Subcutaneous abdominal adipose tissue (tissue), 5 donors: ENCODE measurements at regions not wholly inside any gene's neighbourhood (a gene's known extent, or its start where the extent isn't known, plus 50 kb on each side); places are given as distances from the start of the nearest gene placed in this dataset.

Experiments used
- H3K27ac ChIP-seq: one replicate; pipeline ENCODE4 v1.7.0; 2013; ENCODE audit warnings: low read depth, mild to moderate bottlenecking, inconsistent platforms, low read length, moderate library complexity
- H3K27me3 ChIP-seq, 5 donors: one replicate each; pipeline ENCODE4 v1.7.0; 2013; ENCODE audit warnings: low read length in 5 of 5, inconsistent platforms in 1 of 5; ENCODE audit not compliant: control insufficient read depth in 5 of 5, insufficient read depth in 4 of 5
- H3K36me3 ChIP-seq, 5 donors: one replicate each; pipeline ENCODE4 v1.7.0; 2013; ENCODE audit warnings: low read length in 5 of 5; ENCODE audit not compliant: control insufficient read depth in 5 of 5, insufficient read depth in 5 of 5
- H3K4me1 ChIP-seq, 5 donors: one replicate each; pipeline ENCODE4 v1.7.0; 2013; ENCODE audit warnings: low read length in 5 of 5, mild to moderate bottlenecking in 3 of 5, moderate library complexity in 1 of 5; ENCODE audit not compliant: control insufficient read depth in 5 of 5, insufficient read depth in 5 of 5
- H3K4me3 ChIP-seq, 5 donors: one replicate each; pipeline ENCODE4 v1.7.0; 2013; ENCODE audit warnings: low read length in 5 of 5, low read depth in 1 of 5
- H3K9ac ChIP-seq, 5 donors: one replicate each; pipeline ENCODE4 v1.7.0; 2013; ENCODE audit warnings: low read length in 5 of 5, mild to moderate bottlenecking in 4 of 5, moderate library complexity in 3 of 5
- H3K9me3 ChIP-seq, 5 donors: one replicate each; pipeline ENCODE4 v1.7.0; 2013; ENCODE audit warnings: low read length in 5 of 5; ENCODE audit not compliant: control insufficient read depth in 5 of 5
- donor health status: healthy.
- donor health status: healthy.
- donor health status: healthy.
- donor health status: healthy.
- donor health status: healthy.

DNA sequence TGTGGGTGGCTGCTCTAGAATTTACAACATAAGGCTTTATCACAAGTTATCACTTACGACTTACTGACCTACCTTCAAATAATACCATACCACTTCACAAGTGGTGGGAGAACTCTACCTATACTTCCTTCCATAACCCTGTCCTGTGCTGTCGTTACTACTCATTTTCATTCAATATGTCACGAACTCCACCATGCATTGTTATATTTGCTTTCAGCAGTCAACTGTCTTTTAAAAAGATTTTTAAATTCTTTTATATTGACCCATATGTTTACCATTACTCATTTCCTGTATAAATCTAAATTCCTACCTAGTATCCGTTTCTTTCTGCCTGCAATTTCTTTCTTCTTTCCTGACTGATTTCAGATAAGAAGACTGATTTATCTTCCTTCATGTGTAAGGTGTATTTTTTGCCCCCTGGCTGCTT is 200.0 kb downstream of the KLF12 start:
- Histone ChIP-seq H3K4me3 (no peak overlapping the region), H3K27me3 (no peaks in the 10 kb centered on the region), H3K9ac (no peak overlapping the region), H3K36me3 (no peaks in the 10 kb centered on the region), H3K4me1 (no peaks in the 10 kb centered on the region), H3K27ac (no peak overlapping the region), H3K9me3 (peaks cover 0 to 5% (median 0%) of the 10 kb centered on the region in 5 donors)

- Histone ChIP-seq H3K4me3 (no peak overlapping the region), H3K4me1 (no peaks in the 10 kb centered on the region), H3K27ac (no peak overlapping the region), H3K27me3 (no peaks in the 10 kb centered on the region), H3K9ac (no peak overlapping the region), H3K9me3 (peaks cover 0 to 5% (median 0%) of the 10 kb centered on the region in 5 donors), H3K36me3 (no peaks in the 10 kb centered on the region)
Observed at GRCh38 chr13:73933795-73934194, 200.4 kb downstream of the KLF12 start.

- peaks cover 0 to 5% (median 0%) of the 10 kb centered on the region in 5 donors for H3K9me3 ChIP-seq
Observed at GRCh38 chr13:73932091-73932490, 202.1 kb downstream of the KLF12 start.

GRCh38 chr13:73929287-73929932 is 204.8 kb downstream of the KLF12 start:
- no peaks in the 10 kb centered on the region for H3K36me3 ChIP-seq
- no peak overlapping the region for H3K27ac ChIP-seq
- H3K9ac ChIP-seq: no peak overlapping the region
- H3K4me3 ChIP-seq: no peak overlapping the region
- no peaks in the 10 kb centered on the region for H3K4me1 ChIP-seq
- peaks cover 0 to 5% (median 0%) of the 10 kb centered on the region in 5 donors for H3K9me3 ChIP-seq
- no peaks in the 10 kb centered on the region for H3K27me3 ChIP-seq

More at GRCh38 chr13:73932091-73932490, 202.1 kb downstream of the KLF12 start:
- no peaks in the 10 kb centered on the region for H3K36me3 ChIP-seq
- H3K27ac ChIP-seq: no peak overlapping the region
- no peaks in the 10 kb centered on the region for H3K27me3 ChIP-seq
- H3K9ac ChIP-seq: no peak overlapping the region
- no peaks in the 10 kb centered on the region for H3K4me1 ChIP-seq
- no peak overlapping the region for H3K4me3 ChIP-seq

DNA sequence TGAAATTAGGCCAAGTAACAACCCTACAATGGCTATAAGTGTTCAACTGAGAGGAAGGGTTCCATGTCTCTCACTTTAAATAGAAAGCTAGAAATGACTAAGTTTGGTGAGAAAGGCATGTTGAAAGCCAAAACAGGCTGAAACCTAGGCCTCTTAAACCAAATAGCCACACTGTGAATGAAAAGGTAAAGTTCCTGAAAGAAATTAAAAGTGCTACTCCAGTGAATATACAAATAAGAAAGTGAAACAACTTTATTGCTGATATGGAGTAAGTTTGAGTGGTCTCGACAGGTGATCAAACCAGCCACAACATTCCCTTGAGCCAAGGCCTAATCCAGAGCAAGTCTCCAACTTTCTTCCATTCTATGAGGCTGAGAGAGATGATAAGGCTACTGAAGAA is 209.6 kb downstream of the KLF12 start:
- H3K4me3 ChIP-seq: no peak overlapping the region
- no peak overlapping the region for H3K27ac ChIP-seq
- peaks cover 0 to 3% (median 0%) of the 10 kb centered on the region in 5 donors for H3K27me3 ChIP-seq
- H3K36me3 ChIP-seq: no peaks in the 10 kb centered on the region
- peaks cover 0 to 3% (median 0%) of the 10 kb centered on the region in 5 donors for H3K9me3 ChIP-seq
- no peak overlapping the region for H3K9ac ChIP-seq
- H3K4me1 ChIP-seq: peaks cover 0 to 4% (median 2%) of the 10 kb centered on the region in 5 donors

DNA sequence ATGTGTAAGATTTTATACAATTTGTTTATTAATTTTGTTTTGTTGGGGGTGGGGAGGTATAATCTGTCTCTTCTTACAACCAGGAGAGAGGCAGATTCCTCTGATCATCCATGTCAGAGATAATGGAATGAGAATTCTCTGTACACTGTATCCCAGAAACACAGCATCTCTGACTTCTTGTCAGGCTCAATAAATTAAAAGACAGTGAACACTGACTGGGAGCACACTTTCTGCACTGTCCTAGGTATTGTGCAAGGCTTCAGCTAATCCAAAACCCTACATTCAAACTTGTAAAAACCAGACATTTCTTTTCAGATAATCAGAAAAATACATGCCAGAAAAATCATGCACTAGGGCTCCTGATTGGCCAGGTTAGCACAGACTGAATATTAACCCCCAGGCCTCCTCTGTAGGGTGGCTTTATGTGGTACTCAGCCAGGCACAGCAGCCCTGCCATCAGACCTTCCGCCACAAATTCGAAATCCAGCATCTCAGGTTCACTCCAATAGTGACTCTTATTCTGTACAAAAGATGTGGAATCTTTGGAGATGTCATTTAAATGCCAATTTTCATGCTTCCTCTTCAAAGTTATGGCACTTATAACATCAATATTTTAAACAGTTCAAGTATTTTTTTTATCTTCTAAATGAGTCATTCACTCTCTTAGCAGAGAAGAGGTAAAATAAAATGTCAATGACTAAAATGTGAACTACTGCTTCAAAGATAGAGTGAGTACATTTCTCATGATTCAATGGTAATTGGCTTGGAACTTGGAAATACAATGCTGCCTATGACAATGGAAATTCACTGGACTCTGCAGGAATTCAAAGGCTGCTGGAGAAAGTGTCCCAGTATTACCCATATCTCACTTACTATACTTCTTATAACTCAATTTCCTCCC is 211.5 kb downstream of the KLF12 start:
- Histone ChIP-seq H3K36me3 (no peaks in the 10 kb centered on the region), H3K9me3 (no peaks in the 10 kb centered on the region), H3K4me1 (peaks cover 0 to 4% (median 2%) of the 10 kb centered on the region in 5 donors), H3K27me3 (peaks cover 0 to 3% (median 0%) of the 10 kb centered on the region in 5 donors), H3K9ac (no peak overlapping the region), H3K27ac (no peak overlapping the region), H3K4me3 (no peak overlapping the region)

- H3K36me3 ChIP-seq: no peaks in the 10 kb centered on the region
- H3K4me3 ChIP-seq: no peak overlapping the region
- H3K9me3 ChIP-seq: no peaks in the 10 kb centered on the region
- no peak overlapping the region for H3K27ac ChIP-seq
- peaks cover 0 to 3% (median 0%) of the 10 kb centered on the region in 5 donors for H3K27me3 ChIP-seq
- peaks cover 2 to 12% (median 7%) of the 10 kb centered on the region in 5 donors for H3K4me1 ChIP-seq
- H3K9ac ChIP-seq: no peak overlapping the region
Observed at GRCh38 chr13:73918691-73919090, 215.5 kb downstream of the KLF12 start.

DNA sequence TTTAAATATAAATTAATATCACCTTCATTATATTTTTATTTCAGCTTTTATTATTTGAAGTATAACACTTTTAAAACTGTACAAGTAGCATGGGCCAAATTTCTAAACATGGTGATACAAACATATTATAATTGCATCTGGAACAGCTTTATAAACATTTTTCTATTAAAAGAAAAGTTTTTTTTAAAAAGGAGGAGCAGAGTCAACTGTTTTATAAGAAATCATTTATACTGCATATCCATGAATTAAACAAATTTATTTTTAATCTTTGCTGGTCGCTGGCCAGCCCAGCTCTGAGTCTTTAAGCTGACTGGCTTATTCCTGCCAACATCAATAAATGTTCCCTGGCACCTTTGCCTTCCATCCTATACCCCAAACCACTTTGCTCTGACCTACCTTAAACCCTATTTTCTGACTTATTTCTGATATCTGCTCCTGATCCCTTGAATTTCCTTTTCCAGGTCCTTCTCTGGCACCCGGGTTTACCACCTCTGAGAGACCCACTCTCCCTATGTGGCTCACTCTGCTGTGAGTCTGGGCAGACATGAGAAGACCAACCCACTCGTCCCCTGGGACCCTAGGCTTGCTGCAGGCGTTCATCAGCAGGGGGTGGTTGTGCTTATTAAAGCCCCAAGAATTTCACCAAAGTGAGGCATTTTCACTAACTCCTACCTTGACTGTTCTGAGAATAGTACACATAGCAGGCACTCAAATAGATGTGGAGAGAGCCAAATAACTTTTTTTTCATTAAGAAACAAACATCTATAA is 220.3 kb downstream of the KLF12 start:
- Histone ChIP-seq H3K4me1 (peaks cover 0 to 12% (median 7%) of the 10 kb centered on the region in 5 donors), H3K9me3 (no peaks in the 10 kb centered on the region), H3K4me3 (no peak overlapping the region), H3K27ac (no peak overlapping the region), H3K27me3 (no peaks in the 10 kb centered on the region), H3K36me3 (no peaks in the 10 kb centered on the region), H3K9ac (no peak overlapping the region)

GRCh38 chr13:73913079-73913740 is 221.0 kb downstream of the KLF12 start:
- no peak overlapping the region for H3K4me3 ChIP-seq
- peaks cover 0 to 12% (median 7%) of the 10 kb centered on the region in 5 donors for H3K4me1 ChIP-seq
- H3K27me3 ChIP-seq: no peaks in the 10 kb centered on the region
- no peaks in the 10 kb centered on the region for H3K36me3 ChIP-seq
- no peaks in the 10 kb centered on the region for H3K9me3 ChIP-seq
- no peak overlapping the region for H3K27ac ChIP-seq
- H3K9ac ChIP-seq: no peak overlapping the region
